GM23248 (cell line): ENCODE measurements at regions not wholly inside any gene's neighbourhood (a gene's known extent, or its start where the extent isn't known, plus 50 kb on each side); places are given as distances from the start of the nearest gene placed in this dataset.
A peak's percentile ranks its signal among the peaks of the same experiment; 100 is the strongest.

Experiments used
- DNase-seq: peaks from one replicate; pipeline ENCODE4 v3.0.0-alpha.2; 2015
- H2AFZ ChIP-seq: fragments of 200-600 bp; sonication (generic); 2 replicates; pipeline ENCODE4 v1.6.1; 2016; ENCODE audit warnings: antibody characterized with exemption
- H3F3A ChIP-seq: fragments of 200-600 bp; sonication (generic); 2 replicates; pipeline ENCODE4 v1.6.1; 2016; ENCODE audit warnings: mild to moderate bottlenecking, antibody characterized with exemption, mixed run types; ENCODE audit not compliant: insufficient read depth
- H3K27ac ChIP-seq: fragments of 200-600 bp; sonication (generic); 2 replicates; pipeline ENCODE4 v1.5.1; 2016; ENCODE audit warnings: mild to moderate bottlenecking
- H3K27me3 ChIP-seq: fragments of 200-600 bp; sonication (generic); replicated peaks from 2 replicates; pipeline ENCODE4 v1.6.1; 2016; ENCODE audit warnings: mild to moderate bottlenecking; ENCODE audit not compliant: insufficient read depth
- H3K36me3 ChIP-seq: fragments of 200-600 bp; sonication (generic); 2 replicates; pipeline ENCODE4 v1.6.1; 2016; ENCODE audit warnings: low read depth, mild to moderate bottlenecking
- H3K4me1 ChIP-seq: fragments of 200-600 bp; sonication (generic); 2 replicates; pipeline ENCODE4 v1.6.1; 2016; ENCODE audit warnings: mild to moderate bottlenecking; ENCODE audit not compliant: insufficient read depth
- H3K4me2 ChIP-seq: fragments of 200-600 bp; sonication (generic); one replicate; pipeline ENCODE4 v1.6.1; 2016; ENCODE audit warnings: mild to moderate bottlenecking; ENCODE audit not compliant: unreplicated experiment
- H3K4me3 ChIP-seq: fragments of 200-600 bp; sonication (generic); 2 replicates; pipeline ENCODE4 v1.5.1; 2016; ENCODE audit warnings: mild to moderate bottlenecking
- H3K79me2 ChIP-seq: fragments of 200-600 bp; sonication (generic); 2 replicates; pipeline ENCODE4 v1.6.1; 2016; ENCODE audit warnings: mild to moderate bottlenecking; ENCODE audit not compliant: insufficient read depth
- H3K9ac ChIP-seq: fragments of 200-600 bp; sonication (generic); 2 replicates; pipeline ENCODE4 v1.6.1; 2016; ENCODE audit warnings: mild to moderate bottlenecking
- H3K9me2 ChIP-seq: fragments of 200-600 bp; sonication (generic); 2 replicates; pipeline ENCODE4 v1.6.1; 2016; ENCODE audit warnings: mixed run types, mild to moderate bottlenecking, moderate library complexity; ENCODE audit not compliant: insufficient read depth
- H3K9me3 ChIP-seq: fragments of 200-600 bp; sonication (generic); one replicate; pipeline ENCODE4 v1.6.1; 2017; ENCODE audit warnings: low read depth
- H4K20me1 ChIP-seq: fragments of 200-600 bp; sonication (generic); 2 replicates; pipeline ENCODE4 v1.6.0; 2016; ENCODE audit not compliant: insufficient read depth
- EZH2 ChIP-seq: fragments of 200-600 bp; sonication (generic); IDR thresholded peaks from 2 replicates; pipeline ENCODE4 v1.6.1; 2018; ENCODE audit warnings: antibody characterized with exemption, mild to moderate bottlenecking; ENCODE audit not compliant: insufficient read depth, poor library complexity, severe bottlenecking
- EZH2phosphoT487 ChIP-seq: fragments of 200-600 bp; sonication (generic); IDR thresholded peaks from 2 replicates; pipeline ENCODE4 v1.6.1; 2018; ENCODE audit warnings: antibody characterized with exemption, moderate library complexity, mild to moderate bottlenecking, low read depth; ENCODE audit not compliant: insufficient read depth
- WGBS, 2 experiments: methylation state at CpG; one replicate each; pipeline ENCODE4 v1.1.6; 2015 to 2017; ENCODE audit warnings: low lambda C conversion rate in 2 of 2, low coverage in 1 of 2; ENCODE audit errors: missing lambda C conversion rate in 2 of 2; 5-methylcytosine and 5-hydroxymethylcytosine counted together
- in situ Hi-C: fragments of 300-500 bp; cut with MboI; formaldehyde crosslinking; loops from 2 replicates; pipeline ENCODE4 v1.15.0; 2020

GRCh38 chr1:75984781-75985180, 52.6 kb upstream of the ASB17 start:
- in situ Hi-C loops, result no loop called here

GRCh38 chr1:75985827-75986226, 53.6 kb upstream of the ASB17 start:
- Histone ChIP-seq H3K36me3 (no peaks in the 10 kb centered on the region), H3K4me3 (no peak overlapping the region), H3K27ac (no peak overlapping the region), H3K4me1 (no peaks in the 10 kb centered on the region), H3K27me3 (no peaks in the 10 kb centered on the region; the same call in 1 of the 2 replicates), H3K9me2 (no peaks in the 10 kb centered on the region), H2AFZ (no peak overlapping the region), H3K79me2 (no peaks in the 10 kb centered on the region), H3K4me2 (no peak overlapping the region), H3F3A (no peaks in the 10 kb centered on the region), H3K9ac (no peak overlapping the region), H4K20me1 (no peaks in the 10 kb centered on the region), H3K9me3 (no peaks in the 10 kb centered on the region)
- WGBS, 2 experiments, result 37 to 39% methylated on average over 4 of the region's 4 CpGs
- peak; percentile 74 for DNase-seq
- TF ChIP-seq EZH2 (no peak), EZH2phosphoT487 (no peak)
- in situ Hi-C loops, result no loop called here

More at GRCh38 chr1:75984781-75985180, 52.6 kb upstream of the ASB17 start:
- no peaks in the 10 kb centered on the region for H3K9me2 ChIP-seq
- no peak overlapping the region for H2AFZ ChIP-seq
- WGBS, 2 experiments, result 49 to 58% methylated on average over 3 of the region's 3 CpGs
- H3K4me2 ChIP-seq, result no peak overlapping the region
- H4K20me1 ChIP-seq, result no peaks in the 10 kb centered on the region
- TF ChIP-seq EZH2phosphoT487 (no peak), EZH2 (no peak)
- H3F3A ChIP-seq, result no peaks in the 10 kb centered on the region
- no peak overlapping the region for H3K9ac ChIP-seq
- H3K27ac ChIP-seq, result no peak overlapping the region
- H3K4me1 ChIP-seq, result no peaks in the 10 kb centered on the region
- H3K9me3 ChIP-seq, result no peaks in the 10 kb centered on the region
- H3K36me3 ChIP-seq, result no peaks in the 10 kb centered on the region
- no peak overlapping the region for H3K4me3 ChIP-seq
- no peaks in the 10 kb centered on the region; the same call in 1 of the 2 replicates for H3K27me3 ChIP-seq
- H3K79me2 ChIP-seq, result no peaks in the 10 kb centered on the region
- no peak for DNase-seq

GRCh38 chr1:75986478-75986877, 54.3 kb upstream of the ASB17 start:
- H3K36me3 ChIP-seq, result no peaks in the 10 kb centered on the region
- H3F3A ChIP-seq, result no peaks in the 10 kb centered on the region
- H4K20me1 ChIP-seq, result no peaks in the 10 kb centered on the region
- TF ChIP-seq EZH2phosphoT487 (no peak), EZH2 (no peak)
- no peak overlapping the region for H2AFZ ChIP-seq
- no peaks in the 10 kb centered on the region for H3K79me2 ChIP-seq
- no peaks in the 10 kb centered on the region for H3K4me1 ChIP-seq
- no peak overlapping the region for H3K27ac ChIP-seq
- no peak overlapping the region for H3K4me2 ChIP-seq
- in situ Hi-C loops, result no loop called here
- no peaks in the 10 kb centered on the region; the same call in 1 of the 2 replicates for H3K27me3 ChIP-seq
- no peak overlapping the region for H3K9ac ChIP-seq
- no peaks in the 10 kb centered on the region for H3K9me2 ChIP-seq
- H3K4me3 ChIP-seq, result no peak overlapping the region
- no peaks in the 10 kb centered on the region for H3K9me3 ChIP-seq
- peak; percentile 9 for DNase-seq

- H3K4me1 ChIP-seq, result no peaks in the 10 kb centered on the region
- H3K36me3 ChIP-seq, result no peaks in the 10 kb centered on the region
- H3K27me3 ChIP-seq, result no peaks in the 10 kb centered on the region; the same call in 1 of the 2 replicates
- H3K9me3 ChIP-seq, result no peaks in the 10 kb centered on the region
- H3F3A ChIP-seq, result no peaks in the 10 kb centered on the region
- H3K4me2 ChIP-seq, result no peak overlapping the region
- no peak overlapping the region for H3K27ac ChIP-seq
- DNase-seq, result no peak
- H2AFZ ChIP-seq, result no peak overlapping the region
- no peak overlapping the region for H3K4me3 ChIP-seq
- 67 to 69% methylated on average over 3 of the region's 3 CpGs for WGBS, 2 experiments
- no peak overlapping the region for H3K9ac ChIP-seq
- H3K9me2 ChIP-seq, result no peaks in the 10 kb centered on the region
- in situ Hi-C loops, result no loop called here
- H4K20me1 ChIP-seq, result no peaks in the 10 kb centered on the region
- no peak for TF ChIP-seq EZH2phosphoT487
- no peak for TF ChIP-seq EZH2
- no peaks in the 10 kb centered on the region for H3K79me2 ChIP-seq
Observed at GRCh38 chr1:75989121-75989520, 56.9 kb upstream of the ASB17 start.

GRCh38 chr1:75990686-75991085, 58.5 kb upstream of the ASB17 start:
- H2AFZ ChIP-seq, result no peak overlapping the region
- no peak overlapping the region for H3K4me2 ChIP-seq
- no peak overlapping the region for H3K4me3 ChIP-seq
- H3K9me3 ChIP-seq, result no peaks in the 10 kb centered on the region
- no peaks in the 10 kb centered on the region for H3K4me1 ChIP-seq
- in situ Hi-C loops, result no loop called here
- no peak for DNase-seq
- H3K79me2 ChIP-seq, result no peaks in the 10 kb centered on the region
- TF ChIP-seq EZH2phosphoT487, result no peak
- TF ChIP-seq EZH2, result no peak
- no peaks in the 10 kb centered on the region for H4K20me1 ChIP-seq
- no peaks in the 10 kb centered on the region for H3K9me2 ChIP-seq
- no peak overlapping the region for H3K27ac ChIP-seq
- H3F3A ChIP-seq, result no peaks in the 10 kb centered on the region
- no peaks in the 10 kb centered on the region for H3K36me3 ChIP-seq
- no peaks in the 10 kb centered on the region; the same call in 1 of the 2 replicates for H3K27me3 ChIP-seq
- 32 to 41% methylated on average over 3 of the region's 3 CpGs for WGBS, 2 experiments
- H3K9ac ChIP-seq, result no peak overlapping the region
